IMR-90 (cell line): ENCODE measurements at regions not wholly inside any gene's neighbourhood (a gene's known extent, or its start where the extent isn't known, plus 50 kb on each side); places are given as distances from the start of the nearest gene placed in this dataset.

Source experiments
- CTCF ChIP-seq: conservative IDR thresholded peaks from 2 replicates; pipeline ENCODE4 v1.5.1; 2012; ENCODE audit warnings: mild to moderate bottlenecking, low read depth, low read length, improper control_type of control experiment
- FOS ChIP-seq: fragments of 150-350 bp; IDR thresholded peaks from 2 replicates; pipeline ENCODE4 v1.6.1; 2016; ENCODE audit warnings: low read depth, low read length
- POLR2A ChIP-seq: IDR thresholded peaks from 2 replicates; pipeline ENCODE4 v1.6.1; 2012; ENCODE audit warnings: mild to moderate bottlenecking, low read depth, low read length

- TF ChIP-seq POLR2A (no peak), CTCF (no peak), FOS (no peak)
These were observed 225.9 kb upstream of the LRRN1 start for GRCh38 chr3:3573341-3573740.
